ENCODE measurements at regions not wholly inside any gene's neighbourhood (a gene's known extent, or its start where the extent isn't known, plus 50 kb on each side); places are given as distances from the start of the nearest gene placed in this dataset.

DNA sequence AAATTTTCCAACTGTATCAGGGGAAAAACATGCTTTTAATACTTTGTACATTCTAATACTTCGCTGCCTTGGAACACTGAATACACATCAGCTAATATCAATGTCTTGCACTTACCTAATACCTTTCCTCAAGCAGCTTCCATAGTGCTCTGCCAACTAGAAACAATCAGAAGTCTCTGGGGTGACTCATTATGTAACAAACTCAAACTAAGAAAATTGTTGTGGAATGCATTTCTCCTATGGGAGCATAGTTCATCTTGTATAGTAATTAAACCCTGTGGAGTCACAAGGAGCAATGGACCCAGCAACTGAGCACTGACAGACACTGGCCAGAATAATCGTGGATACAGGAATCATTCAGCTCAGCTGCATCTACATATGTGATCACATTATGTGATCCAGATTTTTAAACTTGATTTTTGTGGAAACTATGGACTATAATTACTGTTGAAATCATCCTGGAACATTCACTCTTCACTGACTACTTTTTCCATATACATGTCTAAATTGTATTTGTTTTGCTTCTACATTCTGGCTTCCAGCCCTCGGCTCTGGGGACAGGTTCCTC is 496.9 kb downstream of the TMA16 start:
- no peak for FAIRE-seq
- Histone ChIP-seq H3K9me3 (no peaks in the 10 kb centered on the region), H3K4me2 (no peak overlapping the region), H3K4me3 (no peak overlapping the region), H3K4me1 (no peaks in the 10 kb centered on the region), H3K27ac (no peak overlapping the region)
- ChIA-PET CTCF (no interaction called here), POLR2A (no interaction called here)
- WGBS (ENCODE audit: missing lambda C conversion rate), result 8% methylated on average over 3 of the region's 3 CpGs
- no peak for TF ChIP-seq BHLHE40 (IDR thresholded peaks at IDR 0.05; ENCODE audit: low read depth, low read length)
- TF ChIP-seq NPAS2 (CRISPR knock-in tag; IDR thresholded peaks at IDR 0.05; ENCODE audit: borderline replicate concordance), result no peak
- TF ChIP-seq RAD21 (conservative IDR thresholded peaks at IDR 0.05 in 1 of 2, IDR thresholded peaks at IDR 0.05 in 1 of 2), result no peak
- TF ChIP-seq GATA3 (IDR thresholded peaks at IDR 0.05; ENCODE audit: borderline replicate concordance), result no peak
- TF ChIP-seq POLR2A (IDR thresholded peaks at IDR 0.05; ENCODE audit: low read length), result no peak
- TF ChIP-seq, protein P1, sequence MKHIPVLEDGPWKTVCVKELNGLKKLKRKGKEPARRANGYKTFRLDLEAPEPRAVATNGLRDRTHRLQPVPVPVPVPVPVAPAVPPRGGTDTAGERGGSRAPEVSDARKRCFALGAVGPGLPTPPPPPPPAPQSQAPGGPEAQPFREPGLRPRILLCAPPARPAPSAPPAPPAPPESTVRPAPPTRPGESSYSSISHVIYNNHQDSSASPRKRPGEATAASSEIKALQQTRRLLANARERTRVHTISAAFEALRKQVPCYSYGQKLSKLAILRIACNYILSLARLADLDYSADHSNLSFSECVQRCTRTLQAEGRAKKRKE (CRISPR knock-in tag; IDR thresholded peaks at IDR 0.05; ENCODE audit: low read depth), result no peak
- TF ChIP-seq CHD2 (IDR thresholded peaks at IDR 0.05; ENCODE audit: low read length, partially characterized antibody), result no peak
- TF ChIP-seq POLR2AphosphoS2 (conservative IDR thresholded peaks at IDR 0.05; ENCODE audit: low read length), result no peak
- TF ChIP-seq SREBF2 (IDR thresholded peaks at IDR 0.05), result no peak
- no peak for TF ChIP-seq ZC3H11A (IDR thresholded peaks at IDR 0.05)
- no peak for TF ChIP-seq CEBPB (IDR thresholded peaks at IDR 0.05)
- no peak for TF ChIP-seq EP300 (IDR thresholded peaks at IDR 0.05)
- no peak for TF ChIP-seq MAZ (IDR thresholded peaks at IDR 0.05; ENCODE audit: borderline replicate concordance, low read depth, low read length)
- no peak for TF ChIP-seq HEYL (CRISPR knock-in tag; IDR thresholded peaks at IDR 0.05)
- TF ChIP-seq E2F6 (IDR thresholded peaks at IDR 0.05; ENCODE audit: borderline replicate concordance, low read depth), result no peak
- no peak for TF ChIP-seq CHD4 (IDR thresholded peaks at IDR 0.05; ENCODE audit: borderline replicate concordance)
- no peak for TF ChIP-seq RCOR1 (IDR thresholded peaks at IDR 0.05; ENCODE audit: low read depth, low read length)
- TF ChIP-seq MYC (IDR thresholded peaks at IDR 0.05; ENCODE audit: borderline replicate concordance, low read length), result no peak
- DNase-seq (ENCODE audit: low read depth in 1 of 2, low spot score in 1 of 2), result no peak
- ATAC-seq, result no peak

DNA sequence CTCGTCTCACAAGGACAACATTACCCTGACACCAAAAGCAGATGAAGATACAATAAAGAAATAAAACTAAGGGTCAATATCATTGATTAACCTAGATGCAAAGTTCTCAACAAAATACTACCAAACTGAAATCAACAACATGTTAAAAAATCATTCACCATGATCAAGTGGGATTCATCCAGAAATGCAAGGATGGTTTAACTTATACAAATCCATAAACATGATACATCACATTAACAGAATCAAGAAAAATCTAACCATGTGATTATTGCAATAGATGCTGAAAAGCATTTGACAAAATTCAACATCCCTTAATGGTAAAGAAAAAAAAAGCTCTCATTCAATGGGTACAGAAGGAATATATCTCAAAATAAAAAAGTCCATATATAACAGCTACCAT is 514.9 kb downstream of the TMA16 start:
- FAIRE-seq (no peak), ATAC-seq (no peak), DNase-seq (ENCODE audit: low read depth in 1 of 2, low spot score in 1 of 2) (no peak)
- no peaks in the 10 kb centered on the region for H3K4me1 ChIP-seq
- no peak overlapping the region for H3K27ac ChIP-seq
- TF ChIP-seq HDAC2 (IDR thresholded peaks at IDR 0.05) (no peak), EHMT2 (IDR thresholded peaks at IDR 0.05; ENCODE audit: low read depth) (no peak), RNF2 (IDR thresholded peaks at IDR 0.05; ENCODE audit: borderline replicate concordance, low read depth) (no peak), PHF8 (IDR thresholded peaks at IDR 0.05; ENCODE audit: borderline replicate concordance, low read depth) (no peak), MAZ (IDR thresholded peaks at IDR 0.05; ENCODE audit: borderline replicate concordance, low read depth, low read length) (no peak), RARB (CRISPR knock-in tag; IDR thresholded peaks at IDR 0.05) (no peak), HEYL (CRISPR knock-in tag; IDR thresholded peaks at IDR 0.05) (no peak), SREBF2 (IDR thresholded peaks at IDR 0.05) (no peak), ELK1 (IDR thresholded peaks at IDR 0.05; ENCODE audit: low read depth, low read length) (no peak), REST (IDR thresholded peaks at IDR 0.05) (no peak), SMC3 (IDR thresholded peaks at IDR 0.05) (no peak), RFX5 (IDR thresholded peaks at IDR 0.05) (no peak), MAX (IDR thresholded peaks at IDR 0.05) (no peak), ZFP36 (IDR thresholded peaks at IDR 0.05; ENCODE audit: borderline replicate concordance, partially characterized antibody) (no peak), ZSCAN20 (CRISPR knock-in tag; IDR thresholded peaks at IDR 0.05) (no peak), HOXB5 (CRISPR knock-in tag; IDR thresholded peaks at IDR 0.05) (no peak)
- ChIA-PET POLR2A (no interaction called here), CTCF (no interaction called here)
- no peak overlapping the region for H3K4me2 ChIP-seq
- no peak overlapping the region for H3K4me3 ChIP-seq
- H3K9me3 ChIP-seq, result no peaks in the 10 kb centered on the region
- 0% methylated on average over 1 of the region's 1 CpG for WGBS (ENCODE audit: missing lambda C conversion rate)

All from A549 (cell line).